ENCODE measurements at regions not wholly inside any gene's neighbourhood (a gene's known extent, or its start where the extent isn't known, plus 50 kb on each side); places are given as distances from the start of the nearest gene placed in this dataset.

GRCh38 chr3:69504232-69504631 is 118.3 kb upstream of the FRMD4B start:
- TF ChIP-seq, protein P1, sequence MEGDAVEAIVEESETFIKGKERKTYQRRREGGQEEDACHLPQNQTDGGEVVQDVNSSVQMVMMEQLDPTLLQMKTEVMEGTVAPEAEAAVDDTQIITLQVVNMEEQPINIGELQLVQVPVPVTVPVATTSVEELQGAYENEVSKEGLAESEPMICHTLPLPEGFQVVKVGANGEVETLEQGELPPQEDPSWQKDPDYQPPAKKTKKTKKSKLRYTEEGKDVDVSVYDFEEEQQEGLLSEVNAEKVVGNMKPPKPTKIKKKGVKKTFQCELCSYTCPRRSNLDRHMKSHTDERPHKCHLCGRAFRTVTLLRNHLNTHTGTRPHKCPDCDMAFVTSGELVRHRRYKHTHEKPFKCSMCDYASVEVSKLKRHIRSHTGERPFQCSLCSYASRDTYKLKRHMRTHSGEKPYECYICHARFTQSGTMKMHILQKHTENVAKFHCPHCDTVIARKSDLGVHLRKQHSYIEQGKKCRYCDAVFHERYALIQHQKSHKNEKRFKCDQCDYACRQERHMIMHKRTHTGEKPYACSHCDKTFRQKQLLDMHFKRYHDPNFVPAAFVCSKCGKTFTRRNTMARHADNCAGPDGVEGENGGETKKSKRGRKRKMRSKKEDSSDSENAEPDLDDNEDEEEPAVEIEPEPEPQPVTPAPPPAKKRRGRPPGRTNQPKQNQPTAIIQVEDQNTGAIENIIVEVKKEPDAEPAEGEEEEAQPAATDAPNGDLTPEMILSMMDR (conservative IDR thresholded peaks at IDR 0.05), result no peak
- no peak for TF ChIP-seq ZFX (IDR thresholded peaks at IDR 0.05)

Measured in C4-2B (cell line).